Hepatocyte (in vitro differentiated cells): ENCODE measurements at regions not wholly inside any gene's neighbourhood (a gene's known extent, or its start where the extent isn't known, plus 50 kb on each side); places are given as distances from the start of the nearest gene placed in this dataset.
A peak's percentile ranks its signal among the peaks of the same experiment; 100 is the strongest.

ENCODE experiments used
- DNase-seq: peaks from one replicate; pipeline ENCODE4 v3.0.0-alpha.2; 2016; ENCODE audit warnings: low spot score
- H2AFZ ChIP-seq: fragments of 200-600 bp; sonication (generic); 2 replicates; pipeline ENCODE4 v1.6.0; 2016; ENCODE audit warnings: antibody characterized with exemption, mild to moderate bottlenecking
- H3K27ac ChIP-seq: fragments of 200-600 bp; sonication (generic); 2 replicates; pipeline ENCODE4 v1.5.1; 2016; ENCODE audit warnings: mild to moderate bottlenecking
- H3K27me3 ChIP-seq: fragments of 200-600 bp; sonication (generic); 2 replicates; pipeline ENCODE4 v1.6.1; 2016
- H3K36me3 ChIP-seq: fragments of 200-600 bp; sonication (generic); replicated peaks from 2 replicates; pipeline ENCODE4 v1.5.1; 2016; ENCODE audit warnings: low read depth; ENCODE audit not compliant: insufficient read depth
- H3K4me1 ChIP-seq: fragments of 200-600 bp; sonication (generic); 2 replicates; pipeline ENCODE4 v1.5.1; 2016; ENCODE audit warnings: mild to moderate bottlenecking, moderate library complexity; ENCODE audit not compliant: insufficient read depth
- H3K4me2 ChIP-seq: fragments of 200-600 bp; sonication (generic); 2 replicates; pipeline ENCODE4 v1.6.0; 2016
- H3K4me3 ChIP-seq: fragments of 200-600 bp; sonication (generic); 2 replicates; pipeline ENCODE4 v1.5.1; 2016; ENCODE audit warnings: mild to moderate bottlenecking
- H3K79me2 ChIP-seq: fragments of 200-600 bp; sonication (generic); 2 replicates; pipeline ENCODE4 v1.6.0; 2017; ENCODE audit warnings: mild to moderate bottlenecking
- H3K9me2 ChIP-seq: fragments of 200-600 bp; sonication (generic); replicated peaks from 2 replicates; pipeline ENCODE4 v1.6.0; 2017; ENCODE audit warnings: mild to moderate bottlenecking; ENCODE audit not compliant: insufficient read depth
- H3K9me3 ChIP-seq: fragments of 200-600 bp; sonication (generic); 2 replicates; pipeline ENCODE4 v1.5.1; 2016; ENCODE audit warnings: low read depth, mild to moderate bottlenecking
- H4K20me1 ChIP-seq: fragments of 200-600 bp; sonication (generic); 2 replicates; pipeline ENCODE4 v1.6.0; 2016; ENCODE audit warnings: mild to moderate bottlenecking; ENCODE audit not compliant: insufficient read depth, poor library complexity, severe bottlenecking
- EZH2 ChIP-seq: fragments of 200-600 bp; sonication (generic); IDR thresholded peaks from 2 replicates; pipeline ENCODE4 v1.6.1; 2016; ENCODE audit warnings: antibody characterized with exemption, mild to moderate bottlenecking, borderline replicate concordance
- EZH2phosphoT487 ChIP-seq: fragments of 200-600 bp; sonication (generic); IDR thresholded peaks from one replicate; pipeline ENCODE4 v1.6.1; 2018; ENCODE audit warnings: antibody characterized with exemption, mild to moderate bottlenecking, low read depth, moderate library complexity; ENCODE audit not compliant: unreplicated experiment, severe bottlenecking
- whole genome bisulfite sequencing: methylation state at CpG from one replicate; pipeline ENCODE4 v1.1.6; 2016; ENCODE audit warnings: low lambda C conversion rate; ENCODE audit errors: missing lambda C conversion rate; 5-methylcytosine and 5-hydroxymethylcytosine counted together
- TF ChIP-seq, protein P1 (sequence below): fragments of 200-600 bp; sonication (generic); IDR thresholded peaks from 2 replicates; pipeline ENCODE4 v1.5.1; 2016; ENCODE audit warnings: antibody characterized with exemption, mild to moderate bottlenecking; ENCODE audit not compliant: poor library complexity

DNA sequence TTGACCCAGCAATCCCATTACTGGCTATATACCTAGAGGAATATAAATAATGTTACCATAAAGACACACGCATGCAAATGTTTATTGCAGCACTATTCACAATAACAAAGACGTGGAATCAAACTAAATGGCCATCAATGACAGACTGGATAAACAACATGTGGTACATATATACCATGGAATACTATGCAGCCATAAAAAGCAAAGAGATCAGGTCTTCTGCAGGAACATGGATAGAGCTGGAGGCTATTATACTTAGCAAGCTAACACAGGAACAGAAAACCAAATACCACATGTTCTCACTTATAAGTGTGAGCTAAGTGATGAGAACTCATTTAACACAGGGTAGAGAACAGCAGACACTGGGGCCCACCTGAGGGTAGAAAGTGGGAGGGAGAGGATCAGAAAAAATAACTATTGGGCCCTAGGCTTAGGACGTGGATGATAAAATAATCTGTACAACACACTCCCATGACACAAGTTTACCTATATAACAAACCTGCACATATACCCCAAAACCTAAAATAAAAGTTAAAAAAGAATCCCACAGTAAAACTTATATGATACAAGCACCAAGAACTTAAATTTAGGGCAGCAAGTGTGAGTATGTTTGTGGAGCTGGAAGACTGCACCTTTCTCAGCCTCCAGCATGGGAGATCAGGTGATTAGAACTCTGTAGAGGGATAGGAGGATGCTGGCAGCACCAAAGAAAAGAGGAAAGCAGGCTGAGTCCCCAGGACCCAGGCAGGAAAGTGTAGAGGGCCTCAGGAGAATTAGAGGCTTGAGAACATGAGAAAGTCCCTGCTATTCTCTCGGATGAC, 320.8 kb upstream of the USP24 start:
- no peaks in the 10 kb centered on the region for H3K27me3 ChIP-seq
- no peaks in the 10 kb centered on the region for H3K9me2 ChIP-seq
- TF ChIP-seq, protein P1, sequence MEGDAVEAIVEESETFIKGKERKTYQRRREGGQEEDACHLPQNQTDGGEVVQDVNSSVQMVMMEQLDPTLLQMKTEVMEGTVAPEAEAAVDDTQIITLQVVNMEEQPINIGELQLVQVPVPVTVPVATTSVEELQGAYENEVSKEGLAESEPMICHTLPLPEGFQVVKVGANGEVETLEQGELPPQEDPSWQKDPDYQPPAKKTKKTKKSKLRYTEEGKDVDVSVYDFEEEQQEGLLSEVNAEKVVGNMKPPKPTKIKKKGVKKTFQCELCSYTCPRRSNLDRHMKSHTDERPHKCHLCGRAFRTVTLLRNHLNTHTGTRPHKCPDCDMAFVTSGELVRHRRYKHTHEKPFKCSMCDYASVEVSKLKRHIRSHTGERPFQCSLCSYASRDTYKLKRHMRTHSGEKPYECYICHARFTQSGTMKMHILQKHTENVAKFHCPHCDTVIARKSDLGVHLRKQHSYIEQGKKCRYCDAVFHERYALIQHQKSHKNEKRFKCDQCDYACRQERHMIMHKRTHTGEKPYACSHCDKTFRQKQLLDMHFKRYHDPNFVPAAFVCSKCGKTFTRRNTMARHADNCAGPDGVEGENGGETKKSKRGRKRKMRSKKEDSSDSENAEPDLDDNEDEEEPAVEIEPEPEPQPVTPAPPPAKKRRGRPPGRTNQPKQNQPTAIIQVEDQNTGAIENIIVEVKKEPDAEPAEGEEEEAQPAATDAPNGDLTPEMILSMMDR: no peak
- TF ChIP-seq EZH2phosphoT487 (no peak), EZH2 (no peak)
- H3K36me3 ChIP-seq: no peaks in the 10 kb centered on the region
- H3K4me3 ChIP-seq: no peak overlapping the region
- H3K27ac ChIP-seq: no peak overlapping the region
- 80% methylated on average over 4 of the region's 4 CpGs for WGBS
- no peaks in the 10 kb centered on the region for H4K20me1 ChIP-seq
- no peak for DNase-seq
- peak overlapping the region; percentile 6 for H2AFZ ChIP-seq
- no peaks in the 10 kb centered on the region for H3K79me2 ChIP-seq
- H3K4me1 ChIP-seq: peaks cover 14% of the 10 kb centered on the region
- H3K4me2 ChIP-seq: peak overlapping the region; percentile 33
- no peaks in the 10 kb centered on the region for H3K9me3 ChIP-seq

DNA sequence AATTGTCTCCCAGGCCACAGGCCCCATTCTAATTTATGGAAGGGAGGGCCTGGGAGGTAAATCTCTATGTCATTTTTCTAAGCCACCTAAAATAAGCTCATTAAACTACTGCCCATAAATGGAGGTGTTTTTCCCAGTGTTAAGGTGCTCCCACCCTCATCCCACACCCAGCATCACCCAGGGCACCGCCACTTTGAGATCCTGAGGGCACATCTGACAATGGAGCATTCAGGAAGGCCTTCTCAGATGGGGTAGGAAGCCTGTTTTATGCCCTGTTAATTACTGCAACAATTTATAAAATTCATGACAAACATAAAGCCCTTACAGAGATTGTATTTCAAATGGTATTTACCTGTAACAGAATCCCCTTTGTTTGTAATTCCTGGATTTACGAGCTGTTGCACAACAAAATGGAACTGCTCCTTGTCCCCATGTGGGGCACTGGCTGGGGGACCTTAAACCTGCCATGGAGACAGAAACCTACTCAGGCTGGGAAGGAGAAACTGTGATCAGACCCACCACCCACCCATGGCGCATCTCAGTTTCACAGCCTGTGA, 319.5 kb upstream of the USP24 start:
- 83% methylated on average over 3 of the region's 3 CpGs for WGBS
- H3K27me3 ChIP-seq: no peaks in the 10 kb centered on the region
- no peaks in the 10 kb centered on the region for H4K20me1 ChIP-seq
- no peaks in the 10 kb centered on the region for H3K36me3 ChIP-seq
- peaks cover 14% of the 10 kb centered on the region for H3K4me1 ChIP-seq
- no peak for DNase-seq
- no peak overlapping the region for H3K4me3 ChIP-seq
- H3K4me2 ChIP-seq: no peak overlapping the region
- H3K27ac ChIP-seq: peak overlapping the region; percentile 23
- no peaks in the 10 kb centered on the region for H3K79me2 ChIP-seq
- no peaks in the 10 kb centered on the region for H3K9me2 ChIP-seq
- TF ChIP-seq, protein P1: no peak
- TF ChIP-seq EZH2 (no peak), EZH2phosphoT487 (no peak)
- H3K9me3 ChIP-seq: no peaks in the 10 kb centered on the region
- no peak overlapping the region for H2AFZ ChIP-seq

DNA sequence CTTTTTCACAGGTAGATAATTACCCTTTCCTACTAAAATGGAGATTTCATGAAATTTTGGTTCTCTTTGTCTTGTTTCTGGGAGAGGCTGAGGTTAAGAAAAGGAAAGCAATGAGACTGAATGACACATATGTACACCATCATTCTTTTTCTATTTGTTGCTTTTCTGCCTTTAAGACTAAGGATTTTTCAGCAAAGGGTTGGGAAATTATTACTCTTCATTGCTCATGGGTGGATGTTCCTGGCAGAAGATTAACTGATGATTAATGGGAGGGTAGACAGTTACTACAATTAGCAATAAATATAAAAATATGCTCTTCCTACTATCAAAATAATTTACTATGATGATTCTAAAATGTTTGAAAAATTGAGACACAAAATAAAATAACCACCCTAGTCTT, 316.5 kb upstream of the USP24 start:
- Histone ChIP-seq H3K9me3 (no peaks in the 10 kb centered on the region), H3K79me2 (no peaks in the 10 kb centered on the region), H3K4me3 (no peak overlapping the region), H3K9me2 (no peaks in the 10 kb centered on the region), H3K27ac (peak overlapping the region; percentile 35), H3K36me3 (no peaks in the 10 kb centered on the region), H3K4me2 (no peak overlapping the region), H3K27me3 (no peaks in the 10 kb centered on the region), H2AFZ (no peak overlapping the region), H3K4me1 (peaks cover 22% of the 10 kb centered on the region), H4K20me1 (no peaks in the 10 kb centered on the region)
- DNase-seq: no peak
- TF ChIP-seq, protein P1: no peak
- TF ChIP-seq EZH2phosphoT487 (no peak), EZH2 (no peak)
